ENCODE measurements at regions not wholly inside any gene's neighbourhood (a gene's known extent, or its start where the extent isn't known, plus 50 kb on each side); places are given as distances from the start of the nearest gene placed in this dataset.
A peak's percentile ranks its signal among the peaks of the same experiment; 100 is the strongest.

- Histone ChIP-seq H3K27me3 (ENCODE audit: control insufficient read depth in 3 of 3, insufficient read depth in 3 of 3, low read length in 2 of 3) (peaks cover 0 to 4% (median 0%) of the 10 kb centered on the region in 3 donors), H3K4me1 (ENCODE audit: control insufficient read depth in 5 of 5, insufficient read depth in 5 of 5, low read length in 5 of 5) (no peaks in the 10 kb centered on the region), H3K36me3 (ENCODE audit: control insufficient read depth in 4 of 4, insufficient read depth in 4 of 4, low read length in 4 of 4) (no peaks in the 10 kb centered on the region), H3K9me3 (ENCODE audit: control insufficient read depth in 4 of 4, insufficient read depth in 3 of 4, low read length in 3 of 4) (peaks cover 0 to 11% (median under 1%) of the 10 kb centered on the region in 4 donors), H3K9ac (ENCODE audit: insufficient read depth in 1 of 2, low read length in 2 of 2) (no peak overlapping the region), H3K4me3 (no peak overlapping the region), H3K27ac (ENCODE audit: low read depth in 1 of 2, low read length in 1 of 2) (no peak overlapping the region)
- ATAC-seq (ENCODE audit: insufficient read depth, low FRiP score) (no peak), DNase-seq (no peak)
- no peak for TF ChIP-seq CTCF (IDR thresholded peaks at IDR 0.05; ENCODE audit: control extremely low read depth, extremely low read depth)
- WGBS, 2 donors = 84 to 87% methylated on average over 20 of the region's 20 CpGs
Measured at GRCh38 chr14:106850913-106851825, 1324.8 kb downstream of the TMEM121 start.

DNA sequence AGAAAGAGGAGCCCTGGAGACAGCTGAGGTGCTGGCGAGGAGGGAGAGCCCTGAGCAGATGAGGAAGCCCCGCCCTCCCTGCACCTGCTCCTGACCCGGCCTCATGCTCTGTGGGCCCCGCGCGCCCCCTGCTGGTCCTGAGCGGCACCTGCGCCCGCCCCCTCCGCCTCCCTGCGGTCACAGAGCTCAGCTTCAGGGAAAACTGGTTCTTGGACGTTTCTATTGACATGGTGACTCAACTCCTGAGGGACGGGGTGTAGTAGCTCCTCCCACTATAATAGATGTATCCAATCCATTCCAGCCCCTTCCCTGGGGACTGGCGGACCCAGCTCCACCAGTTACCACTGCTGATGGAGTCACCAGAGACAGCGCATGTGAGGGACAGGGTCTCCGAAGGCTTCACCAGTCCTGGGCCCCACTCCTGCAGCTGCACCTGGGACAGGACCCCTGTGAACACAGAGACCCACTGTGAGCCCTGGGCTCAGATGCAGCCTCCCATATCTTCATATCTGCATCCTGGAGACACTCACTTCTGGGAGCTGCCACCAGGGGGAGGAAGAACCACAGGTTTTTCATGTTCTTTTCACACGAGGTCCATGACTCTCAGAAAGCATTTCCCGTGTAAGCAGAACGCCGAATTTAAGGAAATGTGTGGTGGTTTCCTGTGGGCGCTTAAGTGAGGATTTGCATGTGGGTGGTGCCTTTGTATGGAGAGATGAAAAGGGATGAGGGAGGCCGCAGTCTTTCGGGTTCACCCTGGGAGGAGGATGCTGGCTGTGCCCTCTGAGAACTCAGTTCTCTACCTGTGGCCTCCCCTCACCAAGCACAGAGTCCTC is 1346.4 kb downstream of the TMEM121 start:
- Histone ChIP-seq H3K4me3 (no peak overlapping the region), H3K9ac (ENCODE audit: insufficient read depth in 1 of 2, low read length in 2 of 2) (no peak overlapping the region), H3K27me3 (ENCODE audit: control insufficient read depth in 3 of 3, insufficient read depth in 3 of 3, low read length in 2 of 3) (peaks cover 0 to 6% (median 0%) of the 10 kb centered on the region in 3 donors), H3K4me1 (ENCODE audit: control insufficient read depth in 5 of 5, insufficient read depth in 5 of 5, low read length in 5 of 5) (peaks cover 0 to 2% (median 0%) of the 10 kb centered on the region in 5 donors), H3K9me3 (ENCODE audit: control insufficient read depth in 4 of 4, insufficient read depth in 3 of 4, low read length in 3 of 4) (peaks cover 0 to 9% (median 2%) of the 10 kb centered on the region in 4 donors), H3K36me3 (ENCODE audit: control insufficient read depth in 4 of 4, insufficient read depth in 4 of 4, low read length in 4 of 4) (no peaks in the 10 kb centered on the region), H3K27ac (ENCODE audit: low read depth in 1 of 2, low read length in 1 of 2) (no peak overlapping the region)
- DNase-seq (no peak), ATAC-seq (ENCODE audit: insufficient read depth, low FRiP score) (peak; percentile 92)
- 27 to 39% methylated on average over 23 of the region's 23 CpGs for WGBS, 2 donors
- peak; percentile 9 for TF ChIP-seq CTCF (IDR thresholded peaks at IDR 0.05; ENCODE audit: control extremely low read depth, extremely low read depth)

DNA sequence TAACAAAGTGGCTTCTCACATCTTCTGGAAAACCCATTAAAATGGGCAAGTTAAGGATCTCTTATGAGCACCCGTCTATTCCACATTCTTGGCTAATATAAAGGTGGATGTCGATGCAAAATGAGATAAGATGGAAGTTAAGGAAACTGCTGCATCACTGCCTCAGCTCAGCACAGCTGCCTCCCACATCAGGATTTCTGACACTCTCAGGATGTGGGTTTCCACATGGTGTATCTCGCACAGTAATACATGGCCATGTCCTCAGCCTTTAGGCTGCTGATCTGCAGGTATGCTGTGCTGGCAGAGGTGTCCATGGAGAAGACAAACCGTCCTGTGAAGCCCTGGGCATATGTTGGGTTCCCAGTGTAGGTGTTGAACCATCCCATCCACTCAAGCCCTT is 1348.0 kb downstream of the TMEM121 start:
- peaks cover 0 to 2% (median 0%) of the 10 kb centered on the region in 5 donors for H3K4me1 ChIP-seq (ENCODE audit: control insufficient read depth in 5 of 5, insufficient read depth in 5 of 5, low read length in 5 of 5)
- no peak overlapping the region for H3K9ac ChIP-seq (ENCODE audit: insufficient read depth in 1 of 2, low read length in 2 of 2)
- no peak overlapping the region for H3K27ac ChIP-seq (ENCODE audit: low read depth in 1 of 2, low read length in 1 of 2)
- H3K4me3 ChIP-seq = no peak overlapping the region
- ATAC-seq (ENCODE audit: insufficient read depth, low FRiP score) = no peak
- H3K36me3 ChIP-seq (ENCODE audit: control insufficient read depth in 4 of 4, insufficient read depth in 4 of 4, low read length in 4 of 4) = no peaks in the 10 kb centered on the region
- peaks cover 0 to 6% (median 0%) of the 10 kb centered on the region in 3 donors for H3K27me3 ChIP-seq (ENCODE audit: control insufficient read depth in 3 of 3, insufficient read depth in 3 of 3, low read length in 2 of 3)
- DNase-seq = no peak
- 19 to 33% methylated on average over 4 of the region's 4 CpGs for WGBS, 2 donors
- TF ChIP-seq CTCF (IDR thresholded peaks at IDR 0.05; ENCODE audit: control extremely low read depth, extremely low read depth) = no peak
- peaks cover 0 to 9% (median 2%) of the 10 kb centered on the region in 4 donors for H3K9me3 ChIP-seq (ENCODE audit: control insufficient read depth in 4 of 4, insufficient read depth in 3 of 4, low read length in 3 of 4)
